IgD-negative memory B cell (primary cell): ENCODE measurements at regions not wholly inside any gene's neighbourhood (a gene's known extent, or its start where the extent isn't known, plus 50 kb on each side); places are given as distances from the start of the nearest gene placed in this dataset.

ENCODE experiments used
- H3K27ac Mint-ChIP-seq, 3 donors: one replicate each; pipeline ENCODE4 v1.8.0; 2020 to 2022; ENCODE audit warnings: mild to moderate bottlenecking in 3 of 3, mixed read lengths in 3 of 3, moderate library complexity in 1 of 3
- H3K27me3 Mint-ChIP-seq: one replicate; pipeline ENCODE4 v1.8.0; 2021; ENCODE audit warnings: mixed read lengths
- H3K36me3 Mint-ChIP-seq: one replicate; pipeline ENCODE4 v1.8.0; 2020; ENCODE audit warnings: mild to moderate bottlenecking, mixed read lengths
- H3K4me1 Mint-ChIP-seq, 3 donors: one replicate each; pipeline ENCODE4 v1.8.0; 2020 to 2022; ENCODE audit warnings: mixed read lengths in 3 of 3, mild to moderate bottlenecking in 1 of 3
- H3K4me3 Mint-ChIP-seq, 4 donors: one replicate each; pipeline ENCODE4 v1.8.0; 2020 to 2022; ENCODE audit warnings: mild to moderate bottlenecking in 4 of 4, mixed read lengths in 4 of 4, moderate library complexity in 3 of 4
- H3K9me3 Mint-ChIP-seq, 3 donors: one replicate each; pipeline ENCODE4 v1.8.0; 2020 to 2021; ENCODE audit warnings: mixed read lengths in 3 of 3, mild to moderate bottlenecking in 1 of 3

- Mint-ChIP-seq H3K27me3 (peaks cover 7% of the 10 kb centered on the region), H3K9me3 (no peaks in the 10 kb centered on the region), H3K27ac (no peak overlapping the region), H3K4me1 (no peaks in the 10 kb centered on the region), H3K4me3 (no peak overlapping the region), H3K36me3 (no peaks in the 10 kb centered on the region)
Observed at GRCh38 chr2:15681089-15681885, 89.6 kb downstream of the DDX1 start.

GRCh38 chr2:15682354-15682753 lies 90.7 kb downstream of the DDX1 start:
- Mint-ChIP-seq H3K4me3 (no peak overlapping the region), H3K4me1 (no peaks in the 10 kb centered on the region), H3K27ac (no peak overlapping the region), H3K36me3 (no peaks in the 10 kb centered on the region), H3K27me3 (peaks cover 7% of the 10 kb centered on the region), H3K9me3 (no peaks in the 10 kb centered on the region)

GRCh38 chr2:15684161-15685039 lies 92.7 kb downstream of the DDX1 start:
- no peaks in the 10 kb centered on the region for H3K36me3 Mint-ChIP-seq
- no peaks in the 10 kb centered on the region for H3K9me3 Mint-ChIP-seq
- no peak overlapping the region for H3K4me3 Mint-ChIP-seq
- H3K27me3 Mint-ChIP-seq: peaks cover 7% of the 10 kb centered on the region
- no peaks in the 10 kb centered on the region for H3K4me1 Mint-ChIP-seq
- no peak overlapping the region for H3K27ac Mint-ChIP-seq

- no peaks in the 10 kb centered on the region for H3K9me3 Mint-ChIP-seq
- no peaks in the 10 kb centered on the region for H3K4me1 Mint-ChIP-seq
- no peak overlapping the region for H3K4me3 Mint-ChIP-seq
- H3K27ac Mint-ChIP-seq: no peak overlapping the region
- H3K27me3 Mint-ChIP-seq: peaks cover 12% of the 10 kb centered on the region
- H3K36me3 Mint-ChIP-seq: no peaks in the 10 kb centered on the region
Observed at GRCh38 chr2:15685143-15685542, 93.5 kb downstream of the DDX1 start.

- Mint-ChIP-seq H3K4me1 (no peaks in the 10 kb centered on the region), H3K27me3 (peaks cover 12% of the 10 kb centered on the region), H3K4me3 (no peak overlapping the region), H3K36me3 (no peaks in the 10 kb centered on the region), H3K9me3 (no peaks in the 10 kb centered on the region), H3K27ac (no peak overlapping the region)
Observed at GRCh38 chr2:15686643-15687042, 95.0 kb downstream of the DDX1 start.

- Mint-ChIP-seq H3K4me1 (no peaks in the 10 kb centered on the region), H3K27me3 (peaks cover 12% of the 10 kb centered on the region), H3K4me3 (no peak overlapping the region), H3K9me3 (no peaks in the 10 kb centered on the region), H3K36me3 (no peaks in the 10 kb centered on the region), H3K27ac (no peak overlapping the region)
Observed at GRCh38 chr2:15687243-15687642, 95.6 kb downstream of the DDX1 start.

- Mint-ChIP-seq H3K27me3 (peaks cover 12% of the 10 kb centered on the region), H3K9me3 (peaks cover 0 to under 1% (median 0%) of the 10 kb centered on the region in 3 donors), H3K4me1 (no peaks in the 10 kb centered on the region), H3K36me3 (no peaks in the 10 kb centered on the region), H3K27ac (no peak overlapping the region), H3K4me3 (no peak overlapping the region)
Observed at GRCh38 chr2:15687720-15688119, 96.1 kb downstream of the DDX1 start.

GRCh38 chr2:15688924-15689568 lies 97.4 kb downstream of the DDX1 start:
- no peak overlapping the region for H3K27ac Mint-ChIP-seq
- peaks cover 12% of the 10 kb centered on the region for H3K27me3 Mint-ChIP-seq
- H3K9me3 Mint-ChIP-seq: peaks cover 0 to 2% (median 0%) of the 10 kb centered on the region in 3 donors
- H3K36me3 Mint-ChIP-seq: no peaks in the 10 kb centered on the region
- H3K4me1 Mint-ChIP-seq: no peaks in the 10 kb centered on the region
- H3K4me3 Mint-ChIP-seq: no peak overlapping the region

- H3K4me3 Mint-ChIP-seq: no peak overlapping the region
- H3K27me3 Mint-ChIP-seq: peaks cover 12% of the 10 kb centered on the region
- no peak overlapping the region for H3K27ac Mint-ChIP-seq
- H3K9me3 Mint-ChIP-seq: peaks cover 0 to 2% (median 0%) of the 10 kb centered on the region in 3 donors
- H3K4me1 Mint-ChIP-seq: no peaks in the 10 kb centered on the region
- no peaks in the 10 kb centered on the region for H3K36me3 Mint-ChIP-seq
Observed at GRCh38 chr2:15689654-15690053, 98.0 kb downstream of the DDX1 start.

- Mint-ChIP-seq H3K27ac (no peak overlapping the region), H3K36me3 (no peaks in the 10 kb centered on the region), H3K27me3 (peaks cover 6% of the 10 kb centered on the region), H3K9me3 (peaks cover 0 to 2% (median 0%) of the 10 kb centered on the region in 3 donors), H3K4me3 (no peak overlapping the region), H3K4me1 (no peaks in the 10 kb centered on the region)
Observed at GRCh38 chr2:15691586-15692310, 100.1 kb downstream of the DDX1 start.

- Mint-ChIP-seq H3K4me1 (no peaks in the 10 kb centered on the region), H3K36me3 (no peaks in the 10 kb centered on the region), H3K27me3 (peaks cover 6% of the 10 kb centered on the region), H3K27ac (no peak overlapping the region), H3K4me3 (no peak overlapping the region), H3K9me3 (peaks cover 0 to 2% (median 0%) of the 10 kb centered on the region in 3 donors)
Observed at GRCh38 chr2:15692551-15693377, 101.1 kb downstream of the DDX1 start.

GRCh38 chr2:15693382-15693781 lies 101.7 kb downstream of the DDX1 start:
- Mint-ChIP-seq H3K4me3 (no peak overlapping the region), H3K27me3 (peaks cover 6% of the 10 kb centered on the region), H3K9me3 (peaks cover 0 to 2% (median 0%) of the 10 kb centered on the region in 3 donors), H3K27ac (no peak overlapping the region), H3K36me3 (no peaks in the 10 kb centered on the region), H3K4me1 (no peaks in the 10 kb centered on the region)

GRCh38 chr2:15693926-15694588 lies 102.4 kb downstream of the DDX1 start:
- Mint-ChIP-seq H3K27me3 (peaks cover 6% of the 10 kb centered on the region), H3K36me3 (no peaks in the 10 kb centered on the region), H3K4me1 (no peaks in the 10 kb centered on the region), H3K27ac (no peak overlapping the region), H3K4me3 (no peak overlapping the region), H3K9me3 (peaks cover 0 to 2% (median 0%) of the 10 kb centered on the region in 3 donors)
